ENCODE measurements at regions not wholly inside any gene's neighbourhood (a gene's known extent, or its start where the extent isn't known, plus 50 kb on each side); places are given as distances from the start of the nearest gene placed in this dataset.

GRCh38 chr1:191096405-191096804, 618.7 kb upstream of the BRINP3 start:
- Mint-ChIP-seq H3K36me3 (no peaks in the 10 kb centered on the region), H3K9me3 (peaks cover 9% of the 10 kb centered on the region; the same call in 1 of the 2 replicates), H3K4me1 (peaks cover 8% of the 10 kb centered on the region), H3K4me3 (no peak overlapping the region), H3K27me3 (ENCODE audit: low read depth) (no peaks in the 10 kb centered on the region), H3K27ac (no peak overlapping the region)
- ATAC-seq (no peak), DNase-seq (ENCODE audit: low spot score) (no peak)
- ChIA-PET CTCF (no interaction called here), POLR2A (no interaction called here)
- TF ChIP-seq HMGA2 (CRISPR knock-in tag; IDR thresholded peaks at IDR 0.05) (peak; percentile 92), E2F1 (CRISPR knock-in tag; IDR thresholded peaks at IDR 0.05) (no peak)

GRCh38 chr1:191099696-191100095, 622.0 kb upstream of the BRINP3 start:
- ChIA-PET POLR2A (no interaction called here), CTCF (no interaction called here)
- no peak for TF ChIP-seq RELA (CRISPR knock-in tag; IDR thresholded peaks at IDR 0.05; ENCODE audit: borderline replicate concordance)
- H3K36me3 Mint-ChIP-seq, result no peaks in the 10 kb centered on the region
- DNase-seq (ENCODE audit: low spot score) (no peak), ATAC-seq (peak; percentile 55; the same call in 1 of the 2 replicates)
- H3K4me1 Mint-ChIP-seq, result no peaks in the 10 kb centered on the region
- H3K27ac Mint-ChIP-seq, result no peak overlapping the region
- no peak overlapping the region for H3K4me3 Mint-ChIP-seq
- no peaks in the 10 kb centered on the region for H3K9me3 Mint-ChIP-seq
- no peaks in the 10 kb centered on the region for H3K27me3 Mint-ChIP-seq (ENCODE audit: low read depth)

GRCh38 chr1:191101960-191102359, 624.3 kb upstream of the BRINP3 start:
- ATAC-seq (no peak), DNase-seq (ENCODE audit: low spot score) (no peak)
- 0 out of 2 replicates have a peak, but pooled peaks have one; percentile 18 for TF ChIP-seq HMGA2 (CRISPR knock-in tag; IDR thresholded peaks at IDR 0.05)
- no peak for TF ChIP-seq CBFB (CRISPR knock-in tag; IDR thresholded peaks at IDR 0.05; ENCODE audit: low read depth)
- TF ChIP-seq TEAD1 (CRISPR knock-in tag; IDR thresholded peaks at IDR 0.05), result no peak
- no peak for TF ChIP-seq ZBTB21 (CRISPR knock-in tag; IDR thresholded peaks at IDR 0.05; ENCODE audit: borderline replicate concordance)
- no peak for TF ChIP-seq MAX (CRISPR knock-in tag; IDR thresholded peaks at IDR 0.05)
- POLR2A ChIA-PET, result no interaction called here
- Mint-ChIP-seq H3K36me3 (no peaks in the 10 kb centered on the region), H3K4me1 (no peaks in the 10 kb centered on the region), H3K27me3 (ENCODE audit: low read depth) (no peaks in the 10 kb centered on the region), H3K9me3 (peaks cover 5% of the 10 kb centered on the region), H3K4me3 (no peak overlapping the region), H3K27ac (no peak overlapping the region)
- CTCF ChIA-PET, result no interaction called here

GRCh38 chr1:191125950-191126349, 648.3 kb upstream of the BRINP3 start:
- no peaks in the 10 kb centered on the region; the same call in 1 of the 2 replicates for H3K27me3 Mint-ChIP-seq (ENCODE audit: low read depth)
- ChIA-PET POLR2A (no interaction called here), CTCF (interaction anchor here (1.3 to 1.7 kb wide), 2 partner anchors 24 to 492 kb away, joined by 3 to 5 read pairs; no protein-coding TSS in a partner anchor)
- peak; percentile 32 for ATAC-seq
- DNase-seq (ENCODE audit: low spot score), result no peak
- no peak overlapping the region for H3K27ac Mint-ChIP-seq
- TF ChIP-seq RELA (CRISPR knock-in tag; IDR thresholded peaks at IDR 0.05; ENCODE audit: borderline replicate concordance), result peak; percentile 52; the same call in 1 of the 2 replicates
- TF ChIP-seq ZBTB21 (CRISPR knock-in tag; IDR thresholded peaks at IDR 0.05; ENCODE audit: borderline replicate concordance), result no peak
- no peak for TF ChIP-seq HMGA2 (CRISPR knock-in tag; IDR thresholded peaks at IDR 0.05)
- no peaks in the 10 kb centered on the region for H3K36me3 Mint-ChIP-seq
- H3K4me1 Mint-ChIP-seq, result no peaks in the 10 kb centered on the region
- peaks cover 3% of the 10 kb centered on the region; the same call in 1 of the 2 replicates for H3K9me3 Mint-ChIP-seq
- H3K4me3 Mint-ChIP-seq, result no peak overlapping the region

DNA sequence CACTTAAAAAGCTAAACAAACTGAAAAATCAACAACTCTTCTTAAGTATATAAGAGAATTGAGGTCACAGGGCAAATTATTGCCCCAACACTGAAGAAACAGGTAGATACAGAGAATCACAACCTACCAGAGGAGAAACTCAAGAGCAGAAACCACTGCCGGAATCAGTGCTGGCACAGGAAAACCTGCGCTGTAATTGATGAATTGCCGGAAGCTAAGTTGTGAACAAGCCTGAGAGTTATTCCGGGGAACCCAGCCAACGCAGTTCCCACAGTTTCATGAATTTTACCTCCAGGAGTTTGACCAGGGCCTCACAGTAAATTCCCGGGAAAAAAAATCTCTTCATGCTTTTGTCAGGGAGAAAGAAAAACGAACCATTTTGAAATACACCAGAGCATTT, 657.1 kb upstream of the BRINP3 start:
- ChIA-PET POLR2A (no interaction called here), CTCF (no interaction called here)
- no peaks in the 10 kb centered on the region for H3K27me3 Mint-ChIP-seq (ENCODE audit: low read depth)
- no peaks in the 10 kb centered on the region for H3K4me1 Mint-ChIP-seq
- H3K36me3 Mint-ChIP-seq, result no peaks in the 10 kb centered on the region
- H3K9me3 Mint-ChIP-seq, result no peaks in the 10 kb centered on the region
- no peak overlapping the region for H3K27ac Mint-ChIP-seq
- ATAC-seq (no peak), DNase-seq (ENCODE audit: low spot score) (no peak)
- no peak overlapping the region for H3K4me3 Mint-ChIP-seq
- no peak for TF ChIP-seq NFATC4 (CRISPR knock-in tag; IDR thresholded peaks at IDR 0.05)
- no peak for TF ChIP-seq AFF4 (CRISPR knock-in tag; IDR thresholded peaks at IDR 0.05; ENCODE audit: borderline replicate concordance)
- no peak for TF ChIP-seq CBFB (CRISPR knock-in tag; IDR thresholded peaks at IDR 0.05; ENCODE audit: low read depth)
- TF ChIP-seq NR2C2 (CRISPR knock-in tag; IDR thresholded peaks at IDR 0.05), result no peak
- TF ChIP-seq, protein P1, sequence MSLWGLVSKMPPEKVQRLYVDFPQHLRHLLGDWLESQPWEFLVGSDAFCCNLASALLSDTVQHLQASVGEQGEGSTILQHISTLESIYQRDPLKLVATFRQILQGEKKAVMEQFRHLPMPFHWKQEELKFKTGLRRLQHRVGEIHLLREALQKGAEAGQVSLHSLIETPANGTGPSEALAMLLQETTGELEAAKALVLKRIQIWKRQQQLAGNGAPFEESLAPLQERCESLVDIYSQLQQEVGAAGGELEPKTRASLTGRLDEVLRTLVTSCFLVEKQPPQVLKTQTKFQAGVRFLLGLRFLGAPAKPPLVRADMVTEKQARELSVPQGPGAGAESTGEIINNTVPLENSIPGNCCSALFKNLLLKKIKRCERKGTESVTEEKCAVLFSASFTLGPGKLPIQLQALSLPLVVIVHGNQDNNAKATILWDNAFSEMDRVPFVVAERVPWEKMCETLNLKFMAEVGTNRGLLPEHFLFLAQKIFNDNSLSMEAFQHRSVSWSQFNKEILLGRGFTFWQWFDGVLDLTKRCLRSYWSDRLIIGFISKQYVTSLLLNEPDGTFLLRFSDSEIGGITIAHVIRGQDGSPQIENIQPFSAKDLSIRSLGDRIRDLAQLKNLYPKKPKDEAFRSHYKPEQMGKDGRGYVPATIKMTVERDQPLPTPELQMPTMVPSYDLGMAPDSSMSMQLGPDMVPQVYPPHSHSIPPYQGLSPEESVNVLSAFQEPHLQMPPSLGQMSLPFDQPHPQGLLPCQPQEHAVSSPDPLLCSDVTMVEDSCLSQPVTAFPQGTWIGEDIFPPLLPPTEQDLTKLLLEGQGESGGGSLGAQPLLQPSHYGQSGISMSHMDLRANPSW (CRISPR knock-in tag; conservative IDR thresholded peaks at IDR 0.05; ENCODE audit: low read depth), result no peak
- TF ChIP-seq ZNF396 (CRISPR knock-in tag; IDR thresholded peaks at IDR 0.05; ENCODE audit: borderline replicate concordance), result no peak
- TF ChIP-seq, protein P2, sequence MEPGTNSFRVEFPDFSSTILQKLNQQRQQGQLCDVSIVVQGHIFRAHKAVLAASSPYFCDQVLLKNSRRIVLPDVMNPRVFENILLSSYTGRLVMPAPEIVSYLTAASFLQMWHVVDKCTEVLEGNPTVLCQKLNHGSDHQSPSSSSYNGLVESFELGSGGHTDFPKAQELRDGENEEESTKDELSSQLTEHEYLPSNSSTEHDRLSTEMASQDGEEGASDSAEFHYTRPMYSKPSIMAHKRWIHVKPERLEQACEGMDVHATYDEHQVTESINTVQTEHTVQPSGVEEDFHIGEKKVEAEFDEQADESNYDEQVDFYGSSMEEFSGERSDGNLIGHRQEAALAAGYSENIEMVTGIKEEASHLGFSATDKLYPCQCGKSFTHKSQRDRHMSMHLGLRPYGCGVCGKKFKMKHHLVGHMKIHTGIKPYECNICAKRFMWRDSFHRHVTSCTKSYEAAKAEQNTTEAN (CRISPR knock-in tag; IDR thresholded peaks at IDR 0.05), result no peak
- TF ChIP-seq TCF7 (CRISPR knock-in tag; IDR thresholded peaks at IDR 0.05; ENCODE audit: low read depth), result no peak
- TF ChIP-seq KAT7 (CRISPR knock-in tag; IDR thresholded peaks at IDR 0.05; ENCODE audit: borderline replicate concordance), result no peak
